Mesothelial cell of epicardium (in vitro differentiated cells): ENCODE measurements at regions not wholly inside any gene's neighbourhood (a gene's known extent, or its start where the extent isn't known, plus 50 kb on each side); places are given as distances from the start of the nearest gene placed in this dataset.
"Not testable (repeated sequence)": the region's sequence is repeated elsewhere in the genome, so short reads cannot be mapped to it uniquely, and the experiment has no call there.

Experiments
- DNase-seq, 2 experiments: peaks; one replicate each; pipeline ENCODE4 v3.0.0; 2021; ENCODE audit warnings: low spot score in 2 of 2; ENCODE audit not compliant: unreplicated experiment in 2 of 2
- H3K27ac Mint-ChIP-seq: 2 replicates; pipeline ENCODE4 v1.8.0; 2021; ENCODE audit warnings: mixed read lengths
- H3K27me3 Mint-ChIP-seq: 2 replicates; pipeline ENCODE4 v1.8.0; 2021; ENCODE audit warnings: low read depth, mixed read lengths
- H3K36me3 Mint-ChIP-seq: 2 replicates; pipeline ENCODE4 v1.8.0; 2021; ENCODE audit warnings: mixed read lengths
- H3K4me1 Mint-ChIP-seq: 2 replicates; pipeline ENCODE4 v1.8.0; 2021; ENCODE audit warnings: mixed read lengths
- H3K4me3 Mint-ChIP-seq: 2 replicates; pipeline ENCODE4 v1.8.0; 2021; ENCODE audit warnings: mild to moderate bottlenecking, moderate library complexity, mixed read lengths
- H3K9me3 Mint-ChIP-seq: 2 replicates; pipeline ENCODE4 v1.8.0; 2021; ENCODE audit warnings: mixed read lengths
- TF ChIP-seq, protein P1 (sequence below): fragments of 200-600 bp; sonication (generic); IDR thresholded peaks from one replicate; pipeline ENCODE4 v1.5.0; 2021; ENCODE audit warnings: antibody characterized with exemption; ENCODE audit not compliant: unreplicated experiment

DNA sequence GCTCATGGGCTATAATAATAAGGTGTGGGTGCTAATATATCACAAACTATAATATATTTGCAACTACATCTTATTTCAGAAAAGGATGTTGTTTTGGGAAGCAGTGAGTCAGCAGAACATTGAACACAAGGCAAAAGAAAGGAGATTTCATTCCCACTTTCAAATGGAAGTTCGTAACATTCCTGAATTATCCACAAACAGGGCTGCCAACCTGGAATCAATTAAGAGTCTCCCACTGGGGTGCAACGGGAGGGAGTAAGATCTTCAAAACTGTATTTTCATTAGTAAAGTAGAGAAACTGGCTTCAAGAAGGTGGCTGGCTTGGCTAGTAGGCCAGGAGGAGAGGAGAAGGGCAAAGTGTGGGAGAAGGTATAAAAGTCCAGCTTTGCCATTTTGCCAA lies 479.6 kb downstream of the CNTN3 start:
- TF ChIP-seq, protein P1, sequence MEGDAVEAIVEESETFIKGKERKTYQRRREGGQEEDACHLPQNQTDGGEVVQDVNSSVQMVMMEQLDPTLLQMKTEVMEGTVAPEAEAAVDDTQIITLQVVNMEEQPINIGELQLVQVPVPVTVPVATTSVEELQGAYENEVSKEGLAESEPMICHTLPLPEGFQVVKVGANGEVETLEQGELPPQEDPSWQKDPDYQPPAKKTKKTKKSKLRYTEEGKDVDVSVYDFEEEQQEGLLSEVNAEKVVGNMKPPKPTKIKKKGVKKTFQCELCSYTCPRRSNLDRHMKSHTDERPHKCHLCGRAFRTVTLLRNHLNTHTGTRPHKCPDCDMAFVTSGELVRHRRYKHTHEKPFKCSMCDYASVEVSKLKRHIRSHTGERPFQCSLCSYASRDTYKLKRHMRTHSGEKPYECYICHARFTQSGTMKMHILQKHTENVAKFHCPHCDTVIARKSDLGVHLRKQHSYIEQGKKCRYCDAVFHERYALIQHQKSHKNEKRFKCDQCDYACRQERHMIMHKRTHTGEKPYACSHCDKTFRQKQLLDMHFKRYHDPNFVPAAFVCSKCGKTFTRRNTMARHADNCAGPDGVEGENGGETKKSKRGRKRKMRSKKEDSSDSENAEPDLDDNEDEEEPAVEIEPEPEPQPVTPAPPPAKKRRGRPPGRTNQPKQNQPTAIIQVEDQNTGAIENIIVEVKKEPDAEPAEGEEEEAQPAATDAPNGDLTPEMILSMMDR: no peak
- Mint-ChIP-seq H3K9me3 (peaks cover 11% of the 10 kb centered on the region), H3K4me3 (no peak overlapping the region), H3K27me3 (peaks cover 9% of the 10 kb centered on the region), H3K36me3 (no peaks in the 10 kb centered on the region), H3K27ac (no peak overlapping the region), H3K4me1 (no peaks in the 10 kb centered on the region)
- DNase-seq: no peak

DNA sequence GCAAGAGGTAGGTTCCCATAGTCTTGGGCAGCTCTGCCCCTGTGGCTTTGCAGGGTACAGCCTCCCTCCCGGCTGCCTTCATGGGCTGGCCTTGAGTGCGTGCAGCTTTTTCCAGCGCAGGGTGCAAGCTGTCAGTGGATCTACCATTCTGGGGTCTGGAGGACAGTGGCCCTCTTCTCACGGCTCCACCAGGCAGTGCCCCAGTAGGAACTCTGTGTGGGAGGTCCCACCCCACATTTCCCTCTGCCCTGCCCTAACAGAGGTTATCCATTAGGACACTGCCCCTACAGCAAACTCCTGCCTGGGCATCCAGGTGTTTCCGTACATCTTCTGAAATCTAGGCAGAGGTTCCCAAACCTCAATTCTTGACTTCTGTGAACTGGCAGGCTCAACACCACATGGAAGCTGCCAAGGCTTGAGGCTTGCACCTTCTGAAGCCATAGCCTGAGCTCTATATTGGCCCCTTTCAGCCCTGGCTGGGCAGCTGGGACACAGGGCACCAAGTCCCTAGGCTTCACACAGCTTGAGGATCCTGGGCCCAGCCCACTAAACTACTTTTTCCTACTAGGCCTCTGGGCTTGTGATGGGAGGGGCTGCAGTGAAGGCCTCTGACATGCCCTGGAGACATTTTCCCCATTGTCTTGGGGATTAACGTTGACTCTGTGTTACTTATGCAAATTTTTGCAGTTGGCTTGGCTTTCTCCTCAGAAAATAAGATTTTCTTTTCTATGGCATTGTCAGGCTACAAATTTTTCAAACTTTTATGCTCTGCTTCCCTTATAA lies 482.7 kb downstream of the CNTN3 start:
- not testable (repeated sequence) for H3K27ac Mint-ChIP-seq, DNase-seq, H3K36me3 Mint-ChIP-seq, H3K4me1 Mint-ChIP-seq, H3K27me3 Mint-ChIP-seq, H3K4me3 Mint-ChIP-seq
- peaks cover 15% of the 10 kb centered on the region for H3K9me3 Mint-ChIP-seq

DNA sequence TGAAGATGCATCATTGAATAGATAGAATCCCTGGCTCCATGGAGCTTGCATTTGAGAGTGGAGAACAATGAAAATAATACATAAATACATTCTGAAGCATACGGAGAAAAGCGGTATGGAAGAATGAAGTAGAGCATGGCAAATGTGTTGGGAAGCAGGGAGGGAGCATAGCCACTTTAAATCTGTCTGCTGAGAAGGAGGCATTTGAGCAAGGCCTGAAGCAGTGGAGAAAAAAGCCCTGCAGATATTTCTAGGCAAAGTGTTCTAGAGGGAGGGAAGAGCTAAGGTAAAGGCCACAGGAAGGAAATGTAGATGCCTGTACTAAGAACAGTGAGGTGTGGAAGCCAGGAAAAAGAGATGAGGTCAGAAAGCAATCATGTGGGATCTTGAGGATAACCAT lies 484.8 kb downstream of the CNTN3 start:
- no peak overlapping the region for H3K27ac Mint-ChIP-seq
- H3K9me3 Mint-ChIP-seq: peaks cover 15% of the 10 kb centered on the region
- no peak overlapping the region for H3K4me3 Mint-ChIP-seq
- DNase-seq: no peak
- no peaks in the 10 kb centered on the region for H3K36me3 Mint-ChIP-seq
- H3K27me3 Mint-ChIP-seq: no peaks in the 10 kb centered on the region
- H3K4me1 Mint-ChIP-seq: no peaks in the 10 kb centered on the region
- TF ChIP-seq, protein P1: no peak

DNA sequence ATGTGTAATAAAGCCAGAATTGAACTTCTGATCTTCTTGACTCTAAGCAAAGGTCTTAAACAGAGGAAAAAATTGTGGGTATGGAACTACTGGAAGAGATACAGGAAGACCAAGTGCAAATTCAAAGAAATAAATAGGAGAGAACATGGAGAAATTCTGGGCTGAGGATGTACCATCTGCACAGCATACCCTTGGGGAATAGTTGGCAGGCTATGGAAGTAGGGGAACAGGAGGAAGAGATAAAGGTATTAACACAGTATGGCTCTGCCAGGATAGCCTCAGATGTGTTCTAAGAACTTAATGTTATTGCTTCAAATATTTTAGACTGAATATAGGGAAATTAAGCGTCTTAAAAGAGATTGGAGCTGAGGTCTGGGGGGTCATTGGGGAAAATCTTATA lies 485.4 kb downstream of the CNTN3 start:
- Mint-ChIP-seq H3K27ac (no peak overlapping the region), H3K36me3 (no peaks in the 10 kb centered on the region), H3K4me3 (no peak overlapping the region), H3K4me1 (no peaks in the 10 kb centered on the region), H3K9me3 (peaks cover 15% of the 10 kb centered on the region), H3K27me3 (no peaks in the 10 kb centered on the region)
- no peak for DNase-seq
- TF ChIP-seq, protein P1: no peak

DNA sequence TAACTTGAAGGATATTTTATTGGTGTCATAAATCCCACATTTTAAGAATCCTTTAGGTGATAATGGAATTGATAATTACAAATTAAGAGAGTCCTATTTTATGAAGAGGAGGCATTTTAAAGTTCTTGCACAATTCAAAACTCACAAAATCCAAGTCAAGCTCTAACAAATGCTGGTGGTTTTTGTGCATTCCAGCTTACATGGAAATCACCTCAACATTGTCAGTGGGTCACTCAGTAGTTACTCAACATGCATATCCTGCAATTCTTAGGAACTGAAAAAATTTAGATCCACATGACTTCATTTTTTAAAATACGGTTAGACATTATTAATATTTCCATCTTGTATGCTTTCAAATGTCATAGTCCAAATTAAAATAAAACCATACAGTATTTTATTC lies 487.2 kb downstream of the CNTN3 start:
- Mint-ChIP-seq H3K4me1 (no peaks in the 10 kb centered on the region), H3K27ac (no peak overlapping the region), H3K36me3 (no peaks in the 10 kb centered on the region), H3K4me3 (no peak overlapping the region), H3K27me3 (no peaks in the 10 kb centered on the region), H3K9me3 (peaks cover 16% of the 10 kb centered on the region)
- no peak for DNase-seq
- TF ChIP-seq, protein P1: no peak

DNA sequence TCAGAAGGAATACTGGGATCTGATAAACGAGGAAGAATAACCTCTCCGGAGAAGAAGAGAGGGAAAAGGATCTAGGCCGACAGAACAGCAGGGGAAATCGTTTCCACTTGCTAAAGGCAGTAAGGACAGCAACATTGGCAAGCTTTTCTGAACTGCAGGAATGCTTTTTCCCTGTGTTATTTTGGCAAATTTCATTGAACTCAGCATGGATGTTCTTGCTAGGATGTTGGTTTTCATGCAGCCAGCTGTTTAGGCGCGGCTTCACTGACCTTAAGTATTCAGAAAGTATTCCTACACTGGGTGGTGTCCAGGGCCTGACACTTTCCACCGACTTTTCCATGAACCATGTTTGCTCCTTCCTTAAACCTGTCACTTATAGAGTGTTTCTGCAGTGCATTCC lies 489.7 kb downstream of the CNTN3 start:
- DNase-seq: no peak
- H3K36me3 Mint-ChIP-seq: no peaks in the 10 kb centered on the region
- peaks cover 18% of the 10 kb centered on the region for H3K9me3 Mint-ChIP-seq
- H3K27ac Mint-ChIP-seq: no peak overlapping the region
- no peaks in the 10 kb centered on the region for H3K27me3 Mint-ChIP-seq
- H3K4me3 Mint-ChIP-seq: no peak overlapping the region
- TF ChIP-seq, protein P1: no peak
- no peaks in the 10 kb centered on the region for H3K4me1 Mint-ChIP-seq
